Hepatic stellate cell (primary cell): ENCODE measurements at regions not wholly inside any gene's neighbourhood (a gene's known extent, or its start where the extent isn't known, plus 50 kb on each side); places are given as distances from the start of the nearest gene placed in this dataset.
A peak's percentile ranks its signal among the peaks of the same experiment; 100 is the strongest.

Source experiments
- DNase-seq: peaks from one replicate; pipeline ENCODE4 v3.0.0; 2011; ENCODE audit warnings: low spot score

GRCh38 chr16:47779201-47780016 is 318.3 kb downstream of the PHKB start:
- DNase-seq = peak; percentile 22

GRCh38 chr16:47778106-47778801 is 317.1 kb downstream of the PHKB start:
- DNase-seq = no peak

GRCh38 chr16:47777220-47777619 is 316.1 kb downstream of the PHKB start:
- peak; percentile 13 for DNase-seq

GRCh38 chr16:47774661-47775060 is 313.5 kb downstream of the PHKB start:
- DNase-seq = no peak

- no peak for DNase-seq
These were observed 292.5 kb downstream of the PHKB start for GRCh38 chr16:47753659-47754058.
